Left lung (tissue), 4 donors: ENCODE measurements at regions not wholly inside any gene's neighbourhood (a gene's known extent, or its start where the extent isn't known, plus 50 kb on each side); places are given as distances from the start of the nearest gene placed in this dataset.

ENCODE experiments used
- ATAC-seq: fragments of 200-7000 bp; cut with Tn5 transposase; one replicate; pipeline ENCODE4 v1.9.1; 2020; ENCODE audit warnings: moderate library complexity
- DNase-seq, 4 donors: peaks; one replicate each; pipeline ENCODE4 v3.0.0-alpha.2; 2013 to 2020
- H3K27ac ChIP-seq, 2 donors: fragments of 200-600 bp; sonication (generic) in 1 of 2; one replicate each; pipeline versions ENCODE4 v1.5.0 to v1.8.0; 2020 to 2021
- H3K27me3 ChIP-seq, 2 donors: fragments of 200-600 bp; sonication (generic) in 1 of 2; one replicate each; pipeline versions ENCODE4 v1.5.0 to v1.8.0; 2020 to 2021
- H3K36me3 ChIP-seq, 2 donors: fragments of 200-600 bp; sonication (generic) in 1 of 2; one replicate each; pipeline versions ENCODE4 v1.5.0 to v1.8.0; 2020 to 2021
- H3K4me1 ChIP-seq, 2 donors: fragments of 200-600 bp; one replicate each; pipeline ENCODE4 v1.8.0; 2021
- H3K4me3 ChIP-seq, 2 donors: fragments of 200-600 bp; sonication (generic) in 1 of 2; one replicate each; pipeline versions ENCODE4 v1.5.0 to v1.8.0; 2020 to 2021; ENCODE audit warnings: mild to moderate bottlenecking in 1 of 2
- H3K9me3 ChIP-seq, 2 donors: fragments of 200-600 bp; sonication (generic) in 1 of 2; one replicate each; pipeline versions ENCODE4 v1.5.0 to v1.8.0; 2020 to 2021
- intact Hi-C, 2 donors: fragments of 100-400 bp; cut with DNase I; formaldehyde crosslinking; loops; one replicate each; pipeline versions ENCODE4 v1.11.2 to v1.14.2; 2022
- TF ChIP-seq, protein P1 (sequence below), 2 donors: fragments of 200-600 bp; sonication (generic) in 1 of 2; IDR thresholded peaks; one replicate each; pipeline versions ENCODE4 v1.5.0 to v1.8.0; 2021; ENCODE audit warnings: antibody characterized with exemption in 2 of 2
- donor health status: DM: no; HTN: yes; CAD: no.
- donor health status: DM: no; HTN: no; CAD: no.

DNA sequence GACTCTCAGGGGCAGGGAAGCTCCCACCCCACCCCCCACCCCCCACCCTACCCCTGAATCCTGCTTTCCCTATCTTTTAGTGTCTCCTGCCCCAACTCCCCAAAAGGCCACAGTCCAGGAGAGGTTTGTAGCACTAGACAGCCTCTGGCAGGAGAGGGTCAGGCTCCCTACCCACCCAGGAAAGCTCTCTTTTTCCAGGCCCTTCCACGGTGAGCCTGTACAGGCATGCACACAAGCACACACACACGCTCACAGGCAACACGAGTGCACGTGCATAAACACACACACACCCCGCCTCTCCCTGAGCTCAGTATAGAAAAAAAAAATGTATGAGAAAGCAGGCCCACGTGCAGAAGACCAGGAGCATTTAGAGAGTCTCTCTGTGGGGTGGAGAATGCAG lies 414.0 kb downstream of the MN1 start:
- Histone ChIP-seq H3K4me1 (no peaks in the 10 kb centered on the region), H3K9me3 (no peaks in the 10 kb centered on the region), H3K4me3 (no peak overlapping the region), H3K27ac (no peak overlapping the region), H3K36me3 (no peaks in the 10 kb centered on the region), H3K27me3 (peaks cover 0 to 21% of the 10 kb centered on the region in 2 donors)
- DNase-seq = no peak
- no peak for ATAC-seq
- TF ChIP-seq, protein P1, sequence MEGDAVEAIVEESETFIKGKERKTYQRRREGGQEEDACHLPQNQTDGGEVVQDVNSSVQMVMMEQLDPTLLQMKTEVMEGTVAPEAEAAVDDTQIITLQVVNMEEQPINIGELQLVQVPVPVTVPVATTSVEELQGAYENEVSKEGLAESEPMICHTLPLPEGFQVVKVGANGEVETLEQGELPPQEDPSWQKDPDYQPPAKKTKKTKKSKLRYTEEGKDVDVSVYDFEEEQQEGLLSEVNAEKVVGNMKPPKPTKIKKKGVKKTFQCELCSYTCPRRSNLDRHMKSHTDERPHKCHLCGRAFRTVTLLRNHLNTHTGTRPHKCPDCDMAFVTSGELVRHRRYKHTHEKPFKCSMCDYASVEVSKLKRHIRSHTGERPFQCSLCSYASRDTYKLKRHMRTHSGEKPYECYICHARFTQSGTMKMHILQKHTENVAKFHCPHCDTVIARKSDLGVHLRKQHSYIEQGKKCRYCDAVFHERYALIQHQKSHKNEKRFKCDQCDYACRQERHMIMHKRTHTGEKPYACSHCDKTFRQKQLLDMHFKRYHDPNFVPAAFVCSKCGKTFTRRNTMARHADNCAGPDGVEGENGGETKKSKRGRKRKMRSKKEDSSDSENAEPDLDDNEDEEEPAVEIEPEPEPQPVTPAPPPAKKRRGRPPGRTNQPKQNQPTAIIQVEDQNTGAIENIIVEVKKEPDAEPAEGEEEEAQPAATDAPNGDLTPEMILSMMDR (IDR thresholded peaks at IDR 0.05) = no peak
- intact Hi-C loops = no loop called here

DNA sequence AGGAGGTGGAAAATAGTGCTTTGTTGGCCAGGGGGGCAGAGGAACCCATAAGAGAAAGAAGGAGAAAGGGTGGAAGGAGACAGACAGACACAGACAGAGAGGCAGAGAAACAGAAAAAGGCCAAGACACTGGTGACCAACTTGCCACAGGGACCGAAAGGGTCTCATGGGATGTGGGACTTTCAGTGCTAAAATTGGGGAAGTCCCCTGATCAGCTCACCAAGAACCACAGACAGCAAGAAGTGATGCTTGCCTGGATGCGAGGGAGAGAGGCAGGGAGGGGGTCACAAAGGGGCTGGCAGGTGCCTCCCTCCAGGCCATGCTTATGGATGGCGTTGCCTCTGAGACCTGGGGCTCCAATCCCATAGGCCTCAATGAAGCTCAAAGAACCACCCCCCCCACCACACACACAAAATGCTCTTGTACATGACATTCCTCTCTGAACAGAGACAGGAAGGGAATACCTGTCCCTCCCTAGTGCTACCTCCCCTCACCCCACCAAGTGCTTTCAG lies 413.4 kb downstream of the MN1 start:
- Histone ChIP-seq H3K27me3 (peaks cover 0 to 21% of the 10 kb centered on the region in 2 donors), H3K27ac (no peak overlapping the region), H3K4me1 (no peaks in the 10 kb centered on the region), H3K4me3 (no peak overlapping the region), H3K36me3 (no peaks in the 10 kb centered on the region), H3K9me3 (no peaks in the 10 kb centered on the region)
- ATAC-seq (no peak), DNase-seq (no peak)
- TF ChIP-seq, protein P1 (IDR thresholded peaks at IDR 0.05) = no peak
- intact Hi-C loops = no loop called here

DNA sequence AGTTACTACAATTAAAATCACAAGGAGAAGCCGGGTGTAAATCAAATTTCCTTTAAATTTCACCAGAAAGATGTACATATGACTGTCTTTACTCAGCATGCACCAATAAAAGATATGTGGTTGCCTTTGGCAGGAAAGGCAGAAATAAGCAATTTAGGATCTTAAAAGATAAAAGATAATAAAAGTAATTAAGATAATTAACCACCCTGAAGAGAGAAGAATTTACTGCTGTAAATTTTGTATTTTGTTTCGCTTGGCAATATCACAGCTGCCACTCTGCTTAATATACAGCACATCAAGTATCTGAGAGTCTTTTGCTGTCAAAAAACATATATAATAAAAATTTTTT lies 411.9 kb downstream of the MN1 start:
- intact Hi-C loops = no loop called here
- TF ChIP-seq, protein P1 (IDR thresholded peaks at IDR 0.05) = no peak
- Histone ChIP-seq H3K4me3 (no peak overlapping the region), H3K27ac (no peak overlapping the region), H3K4me1 (no peaks in the 10 kb centered on the region), H3K9me3 (no peaks in the 10 kb centered on the region), H3K36me3 (no peaks in the 10 kb centered on the region), H3K27me3 (peaks cover 0 to 21% of the 10 kb centered on the region in 2 donors)
- DNase-seq (no peak), ATAC-seq (no peak)

DNA sequence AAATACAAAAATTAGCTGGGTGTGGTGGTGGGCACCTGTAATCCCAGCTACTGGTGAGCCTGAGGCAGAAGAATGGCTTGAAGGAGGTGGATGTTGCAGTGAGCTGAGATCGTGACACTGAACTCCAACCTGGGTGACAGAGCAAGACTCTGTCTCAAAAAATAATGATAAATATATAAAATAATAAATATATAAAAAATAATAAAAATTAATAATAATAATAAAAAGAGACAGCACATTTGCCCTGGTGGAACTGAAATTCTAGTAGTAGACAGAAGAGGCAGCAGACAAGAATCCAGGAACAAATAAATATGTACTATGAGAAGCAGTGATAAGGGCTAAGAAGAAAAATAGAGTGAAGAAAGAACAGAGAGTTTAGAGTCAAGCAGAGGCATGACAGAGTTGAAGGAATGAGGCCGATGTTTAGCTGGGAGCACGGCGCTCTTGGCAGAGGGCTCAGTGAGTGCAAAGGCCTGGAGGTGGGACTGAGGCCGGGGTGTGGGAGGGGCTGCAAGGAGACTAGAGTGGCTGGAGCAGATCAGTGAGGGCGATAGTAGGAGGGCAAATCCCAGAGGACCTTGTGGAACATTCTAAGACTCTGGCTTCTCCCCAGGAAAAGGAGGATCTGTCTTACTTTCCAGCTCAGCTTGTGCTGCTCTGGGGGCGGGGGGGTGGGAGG lies 410.3 kb downstream of the MN1 start:
- no peak overlapping the region for H3K27ac ChIP-seq
- no peak overlapping the region for H3K4me3 ChIP-seq
- peak in 1 of 4 donors; percentile 23 for DNase-seq
- peaks cover 0 to 9% of the 10 kb centered on the region in 2 donors for H3K27me3 ChIP-seq
- intact Hi-C loops = no loop called here
- no peaks in the 10 kb centered on the region for H3K9me3 ChIP-seq
- no peaks in the 10 kb centered on the region for H3K36me3 ChIP-seq
- no peaks in the 10 kb centered on the region for H3K4me1 ChIP-seq
- peak; percentile 47 for ATAC-seq
- TF ChIP-seq, protein P1 (IDR thresholded peaks at IDR 0.05) = no peak

DNA sequence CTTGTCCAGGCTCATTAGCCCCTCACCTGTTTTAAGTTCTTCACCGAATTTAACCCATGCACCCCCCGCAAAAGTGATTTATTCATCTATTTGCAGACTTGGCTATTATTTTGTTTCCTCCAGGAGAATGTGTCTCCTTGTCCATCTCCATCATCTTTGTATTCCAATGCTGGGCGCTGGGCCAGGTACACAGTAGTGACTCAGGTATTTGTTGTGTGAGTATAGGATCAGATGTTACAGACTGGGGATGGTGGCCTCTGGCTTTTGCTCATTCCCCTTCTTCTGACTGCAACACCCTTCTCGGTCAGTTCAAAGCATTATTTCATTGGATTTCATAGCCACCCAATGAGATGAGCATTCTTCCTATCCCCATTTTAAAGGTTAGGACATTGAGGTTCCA lies 408.2 kb downstream of the MN1 start:
- intact Hi-C loops = no loop called here
- H3K4me3 ChIP-seq = no peak overlapping the region
- peaks cover 0 to 8% of the 10 kb centered on the region in 2 donors for H3K27me3 ChIP-seq
- DNase-seq (no peak), ATAC-seq (no peak)
- no peaks in the 10 kb centered on the region for H3K36me3 ChIP-seq
- H3K27ac ChIP-seq = no peak overlapping the region
- H3K9me3 ChIP-seq = no peaks in the 10 kb centered on the region
- TF ChIP-seq, protein P1 (IDR thresholded peaks at IDR 0.05) = no peak
- no peaks in the 10 kb centered on the region for H3K4me1 ChIP-seq
